Inflammatory macrophage treated with lipopolysaccharide for 4 hours (primary cell): ENCODE measurements at regions not wholly inside any gene's neighbourhood (a gene's known extent, or its start where the extent isn't known, plus 50 kb on each side); places are given as distances from the start of the nearest gene placed in this dataset.

ENCODE experiments used
- DNase-seq: peaks from one replicate; pipeline ENCODE4 v3.0.0-alpha.2; 2020

- DNase-seq: no peak
These were observed 519.6 kb upstream of the SEMA6A start for GRCh38 chr5:117094114-117094815.

DNA sequence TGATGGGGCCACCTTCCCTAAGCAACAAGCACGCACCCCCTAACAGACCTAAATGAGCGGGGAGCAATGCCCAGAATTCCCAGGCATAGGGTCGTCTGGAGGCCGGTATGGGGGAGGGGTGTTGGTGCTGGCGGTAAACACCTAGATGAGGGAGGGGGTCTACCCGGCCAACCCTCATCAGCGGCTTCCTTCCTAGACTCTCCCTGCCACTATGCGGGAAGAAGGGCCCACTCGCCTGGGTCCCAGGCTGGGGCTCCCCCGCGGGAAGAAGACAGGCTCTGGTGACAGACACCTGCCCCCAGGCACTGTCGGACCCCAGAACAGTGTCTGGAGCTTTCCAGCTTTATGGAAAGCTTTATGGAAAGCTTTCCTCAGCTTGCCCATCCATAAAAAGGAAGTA lies 519.0 kb upstream of the SEMA6A start:
- no peak for DNase-seq

DNA sequence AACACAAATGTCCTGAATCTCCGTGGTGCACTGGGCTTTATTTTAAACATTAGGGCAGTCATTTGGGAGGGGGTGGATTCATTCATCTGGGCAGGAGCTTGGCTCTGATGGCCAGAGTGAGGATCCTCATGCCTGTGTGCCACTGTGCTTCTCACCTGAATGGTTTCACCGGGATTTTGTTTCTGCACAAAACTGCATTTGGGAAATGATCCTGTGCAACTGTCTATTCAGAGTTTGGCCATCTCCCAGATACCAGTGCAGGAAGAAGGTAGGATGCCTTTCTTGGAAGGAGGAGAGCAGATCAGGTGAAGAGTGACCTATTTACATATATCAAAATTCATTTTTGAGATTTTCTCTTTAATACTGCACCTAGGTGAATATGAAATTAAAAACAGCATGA lies 514.4 kb upstream of the SEMA6A start:
- DNase-seq: no peak

GRCh38 chr5:117088176-117088575 lies 513.6 kb upstream of the SEMA6A start:
- DNase-seq: no peak

DNA sequence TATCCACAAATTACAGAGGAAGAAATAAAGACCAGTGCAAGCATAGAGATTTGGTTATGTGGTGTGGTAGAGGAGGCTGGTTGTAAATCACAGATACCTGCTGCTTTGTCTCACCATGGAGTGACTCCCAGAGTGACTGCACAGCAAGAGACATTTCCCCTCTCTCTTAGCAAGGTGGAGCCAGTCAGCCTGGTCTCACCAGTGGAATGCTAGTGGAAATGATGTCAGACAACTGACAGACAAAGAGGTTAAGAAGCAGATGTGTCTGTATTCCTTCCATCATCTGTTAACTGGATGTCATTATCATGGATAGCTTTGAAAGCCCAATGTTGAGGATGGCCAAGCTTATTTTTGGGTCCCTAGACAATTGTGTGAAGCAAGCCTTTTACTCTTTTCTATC lies 509.4 kb upstream of the SEMA6A start:
- DNase-seq: no peak

DNA sequence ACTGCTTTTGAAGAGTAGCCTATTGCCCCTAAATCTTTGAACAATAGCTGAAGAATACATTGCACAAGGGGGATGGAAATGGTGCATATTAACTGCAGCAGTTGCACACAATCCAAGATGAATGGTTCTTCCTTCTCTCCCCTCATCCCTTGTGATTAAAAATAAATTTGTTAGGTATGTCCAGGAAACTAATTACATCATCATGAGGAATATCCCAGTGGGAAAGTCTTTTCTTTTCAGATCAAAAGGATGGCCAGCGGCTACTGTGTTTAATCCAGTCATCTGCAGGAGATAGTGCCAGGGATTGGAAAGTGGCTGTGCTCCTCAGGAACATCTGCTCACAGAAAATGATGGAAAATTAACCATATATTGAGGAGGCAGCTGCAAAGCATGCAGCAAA lies 508.4 kb upstream of the SEMA6A start:
- no peak for DNase-seq

- DNase-seq: no peak
These were observed 502.5 kb upstream of the SEMA6A start for GRCh38 chr5:117077142-117077541.

GRCh38 chr5:117072439-117072838 lies 497.8 kb upstream of the SEMA6A start:
- DNase-seq: no peak

DNA sequence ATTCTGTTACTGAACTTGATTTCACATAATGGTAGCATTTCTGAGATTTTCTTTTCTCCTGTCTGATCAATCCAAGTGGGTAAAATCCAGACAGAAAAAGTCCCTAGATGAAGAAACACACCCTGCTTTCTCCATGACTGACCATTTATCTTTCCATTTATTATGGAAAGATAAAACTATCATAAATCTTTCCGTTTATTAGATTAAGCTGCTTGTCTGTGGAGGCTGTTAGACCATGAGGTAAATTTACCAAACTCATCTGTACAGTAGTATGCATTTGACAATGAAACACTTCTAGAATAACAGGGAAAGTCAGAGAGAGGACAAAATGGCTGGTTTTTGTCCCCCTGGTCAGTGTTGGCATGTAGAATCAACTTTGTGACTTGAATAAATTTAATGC lies 491.2 kb upstream of the SEMA6A start:
- no peak for DNase-seq

GRCh38 chr5:117065161-117065560 lies 490.5 kb upstream of the SEMA6A start:
- DNase-seq: no peak

DNA sequence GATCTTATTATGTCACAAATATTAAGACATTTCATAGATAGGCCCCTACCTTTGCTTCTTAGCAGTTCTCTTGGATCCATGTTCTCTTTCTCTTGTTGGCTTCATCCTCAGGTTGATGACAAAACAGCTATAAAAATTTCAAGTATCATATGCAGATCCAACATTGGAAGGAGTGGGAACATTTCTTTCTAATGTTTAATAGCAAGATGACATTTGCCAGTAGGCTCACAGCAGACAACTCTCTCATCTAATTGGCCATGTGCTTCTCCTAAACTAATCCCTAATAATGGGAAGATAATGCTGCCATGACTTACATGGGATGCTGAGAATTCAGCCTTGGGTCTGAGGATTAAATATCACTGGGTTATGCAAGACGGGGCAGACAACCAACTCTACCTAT lies 485.5 kb upstream of the SEMA6A start:
- no peak for DNase-seq

- DNase-seq: no peak
These were observed 484.1 kb upstream of the SEMA6A start for GRCh38 chr5:117058740-117059139.

DNA sequence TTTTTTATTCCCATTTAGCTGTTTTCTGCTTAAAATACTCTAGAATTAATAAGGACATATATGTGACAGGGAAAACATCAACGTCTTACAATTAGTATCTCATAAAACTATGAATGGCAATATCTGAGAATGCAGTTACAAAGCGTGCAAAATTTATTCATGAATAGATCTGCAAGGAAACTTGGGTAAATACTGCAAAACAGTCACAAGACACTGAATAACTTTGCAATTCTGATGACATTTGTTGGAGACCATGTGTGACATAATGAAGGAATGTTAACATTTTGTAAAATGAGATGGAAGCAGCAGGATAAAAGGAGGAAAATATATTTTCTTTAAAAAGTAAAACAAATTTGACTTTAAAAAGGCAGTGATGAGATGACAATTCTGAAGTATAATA lies 480.9 kb upstream of the SEMA6A start:
- no peak for DNase-seq

DNA sequence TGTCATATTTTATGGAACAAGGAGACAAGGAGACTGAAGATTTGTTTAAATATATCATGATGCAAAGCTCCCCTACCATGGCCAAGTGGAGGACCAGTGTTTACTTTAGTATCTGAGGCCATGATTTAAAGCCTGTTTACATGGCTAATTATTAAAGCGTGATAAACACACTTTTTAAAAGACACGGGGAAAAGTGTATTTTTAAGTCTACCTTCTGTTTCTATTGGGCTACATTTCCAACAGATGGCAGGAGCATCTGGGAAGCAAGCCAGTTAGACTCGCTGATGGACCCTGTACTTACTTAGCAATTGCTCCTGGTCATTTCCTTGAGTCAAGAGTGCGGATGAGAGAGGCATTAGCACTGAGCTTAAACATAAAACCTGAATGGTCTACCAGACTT lies 480.3 kb upstream of the SEMA6A start:
- no peak for DNase-seq

DNA sequence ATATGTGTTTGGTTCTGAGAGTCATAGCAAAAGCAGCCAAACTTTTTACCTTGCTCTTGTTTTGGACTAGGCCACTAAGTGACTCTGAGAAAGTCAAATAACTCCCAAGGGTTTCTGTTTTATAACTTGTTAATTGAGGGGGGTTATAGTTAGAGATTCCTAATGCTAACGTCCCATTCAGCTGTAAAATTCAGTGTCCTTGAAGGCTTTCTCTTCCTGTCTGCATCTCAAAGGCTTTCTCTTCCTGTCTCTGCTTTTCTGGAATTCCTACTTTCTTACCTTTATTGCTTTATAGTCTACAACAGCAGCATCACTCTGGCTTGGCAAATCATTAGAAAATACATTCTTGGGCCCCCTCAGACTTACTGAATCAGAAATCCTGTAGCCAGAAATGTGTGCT lies 479.5 kb upstream of the SEMA6A start:
- DNase-seq: no peak

DNA sequence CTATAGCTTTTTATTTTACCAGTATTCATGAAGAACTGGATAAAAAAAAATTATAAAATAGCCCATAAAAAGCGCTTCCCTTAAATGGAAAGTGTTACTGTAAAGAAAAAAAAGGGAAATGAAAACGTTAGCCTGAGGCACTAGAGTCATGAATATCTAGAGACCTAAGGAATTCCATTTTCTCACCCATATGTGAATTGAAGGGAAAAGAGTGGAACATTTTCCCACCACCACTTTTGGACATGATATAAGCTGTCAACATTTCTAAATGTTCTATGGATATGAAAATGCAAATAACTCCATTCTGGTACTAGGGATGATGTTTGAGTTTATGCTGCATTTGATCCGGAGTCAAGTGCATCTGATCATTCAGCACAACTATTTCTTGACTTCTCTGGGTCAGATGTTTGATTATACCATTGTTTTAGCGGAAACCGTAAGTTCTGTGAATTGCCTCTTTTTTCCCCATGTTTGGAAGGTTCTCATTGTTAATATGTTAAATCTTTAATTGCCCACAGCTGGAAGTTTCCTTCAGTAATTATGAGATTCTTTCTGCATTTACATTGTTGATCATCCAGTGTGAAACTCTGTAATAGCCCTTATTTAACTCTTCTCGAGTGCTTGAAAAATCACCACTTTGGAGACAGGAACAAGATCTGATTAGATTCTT lies 467.4 kb upstream of the SEMA6A start:
- DNase-seq: no peak

DNA sequence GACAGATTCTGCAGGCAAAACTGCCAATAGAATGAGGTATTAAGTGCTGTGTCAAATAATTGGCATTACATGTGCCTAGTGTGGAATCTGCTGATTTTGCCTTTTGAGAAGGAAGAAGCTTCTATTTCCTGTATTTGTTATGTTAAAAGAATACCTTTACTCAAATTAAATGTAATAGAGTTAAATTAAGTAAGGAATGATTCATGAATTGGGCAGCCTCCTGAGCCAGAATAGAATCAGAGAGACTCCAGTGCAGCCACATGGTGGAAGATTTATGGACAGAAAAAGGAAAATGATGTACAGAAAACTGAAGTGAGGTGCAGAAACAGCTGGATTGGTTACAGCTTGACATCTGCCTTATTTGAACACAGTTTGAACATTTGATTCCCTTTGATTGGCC lies 464.4 kb upstream of the SEMA6A start:
- DNase-seq: no peak

GRCh38 chr5:117027384-117027783 lies 452.8 kb upstream of the SEMA6A start:
- no peak for DNase-seq

- no peak for DNase-seq
These were observed 446.4 kb upstream of the SEMA6A start for GRCh38 chr5:117020999-117021398.

GRCh38 chr5:117013280-117013877 lies 438.8 kb upstream of the SEMA6A start:
- DNase-seq: no peak

- DNase-seq: no peak
These were observed 436.0 kb upstream of the SEMA6A start for GRCh38 chr5:117010574-117010973.

DNA sequence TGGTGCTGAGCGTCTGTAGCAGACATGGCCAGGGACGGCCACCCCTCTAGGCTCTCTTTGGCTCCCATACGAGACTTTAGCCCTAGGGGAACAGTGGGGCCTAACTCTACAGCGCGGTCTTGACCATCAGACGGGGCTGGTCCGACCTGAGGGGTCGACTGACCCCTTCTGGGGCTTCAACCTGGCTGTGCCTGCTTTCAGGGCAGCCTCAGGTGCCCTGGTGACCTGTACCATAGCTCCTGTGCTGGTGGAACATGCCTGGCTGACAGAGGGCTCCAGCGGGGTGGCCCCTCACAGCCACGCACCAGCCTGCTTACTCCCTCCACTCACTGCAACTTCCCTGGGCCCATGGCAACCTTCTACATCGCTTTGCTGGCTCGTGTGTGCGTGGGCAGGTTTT lies 423.4 kb upstream of the SEMA6A start:
- no peak for DNase-seq

- no peak for DNase-seq
These were observed 418.1 kb upstream of the SEMA6A start for GRCh38 chr5:116992681-116993080.

DNA sequence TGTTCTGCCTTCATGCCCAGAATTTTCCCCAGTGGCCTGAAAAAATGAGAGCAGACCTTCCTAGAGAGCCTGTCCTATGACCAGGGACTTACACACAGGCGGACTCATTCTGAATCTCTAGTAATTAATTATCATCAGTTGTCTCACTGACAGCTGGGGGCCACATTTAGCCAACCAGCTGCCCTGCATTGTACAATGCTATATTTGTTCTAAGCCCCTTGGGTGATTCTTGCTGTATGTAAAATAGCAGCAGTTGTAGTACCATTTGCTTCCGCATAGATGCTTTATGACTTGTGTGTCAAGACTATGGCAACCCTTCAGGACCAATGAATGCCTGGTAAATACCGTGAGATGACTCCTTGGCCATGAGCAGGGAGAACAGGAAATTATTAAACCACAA lies 415.4 kb upstream of the SEMA6A start:
- no peak for DNase-seq

DNA sequence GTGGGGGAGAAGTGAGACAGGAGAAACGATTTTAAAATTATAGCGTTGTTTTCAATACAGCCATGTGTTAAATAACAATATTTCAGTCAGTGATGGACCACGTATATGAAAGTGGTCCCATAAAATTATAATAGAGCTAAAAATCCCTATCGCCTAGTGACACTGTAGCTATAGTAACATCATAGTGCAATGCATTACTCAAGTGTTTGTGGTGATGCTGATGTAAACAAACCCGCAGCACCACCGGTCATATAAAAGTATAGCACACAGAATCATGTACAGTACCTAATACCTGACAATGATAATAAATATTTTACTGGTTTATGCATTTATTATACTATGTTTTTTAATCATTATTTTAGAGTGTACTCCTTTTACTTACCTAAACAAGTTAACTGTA lies 407.4 kb upstream of the SEMA6A start:
- DNase-seq: no peak
